GM21723 (cell line): ENCODE measurements at regions not wholly inside any gene's neighbourhood (a gene's known extent, or its start where the extent isn't known, plus 50 kb on each side); places are given as distances from the start of the nearest gene placed in this dataset.
"Not testable (repeated sequence)": the region's sequence is repeated elsewhere in the genome, so short reads cannot be mapped to it uniquely, and the experiment has no call there.

Experiments
- ATAC-seq: cut with Tn5 transposase; IDR thresholded peaks from one replicate; pipeline ENCODE4 v1.9.1; 2021; ENCODE audit warnings: mild to moderate bottlenecking, moderate library complexity; ENCODE audit not compliant: unreplicated experiment

GRCh38 chr10:59460601-59461000 is 98.3 kb upstream of the FAM13C start:
- no peak for ATAC-seq

GRCh38 chr10:59456199-59456598 is 93.8 kb upstream of the FAM13C start:
- ATAC-seq = no peak

- no peak for ATAC-seq
These were observed 92.0 kb upstream of the FAM13C start for GRCh38 chr10:59454171-59454919.

- no peak for ATAC-seq
These were observed 86.3 kb upstream of the FAM13C start for GRCh38 chr10:59448616-59449015.

GRCh38 chr10:59435707-59436106 is 73.4 kb upstream of the FAM13C start:
- no peak for ATAC-seq

- ATAC-seq = no peak
These were observed 72.3 kb upstream of the FAM13C start for GRCh38 chr10:59434463-59435321.

GRCh38 chr10:59433720-59434428 is 71.5 kb upstream of the FAM13C start:
- no peak for ATAC-seq

GRCh38 chr10:59432207-59432900 is 70.0 kb upstream of the FAM13C start:
- no peak for ATAC-seq

- ATAC-seq = not testable (repeated sequence)
These were observed 51.4 kb upstream of the FAM13C start for GRCh38 chr10:59413795-59414194.
